Caco-2 (cell line): ENCODE measurements at regions not wholly inside any gene's neighbourhood (a gene's known extent, or its start where the extent isn't known, plus 50 kb on each side); places are given as distances from the start of the nearest gene placed in this dataset.
A peak's percentile ranks its signal among the peaks of the same experiment; 100 is the strongest.

Source experiments
- BruUV-seq: library from RNA; stranded (reverse); fragments of 400-500 nt; replicated peaks from 2 replicates; lab custom pipeline; 2021; lab: Mats Ljungman, UMichigan
- CTCF ChIA-PET: fragments of 300-600 bp; sonication (Branson Sonifier 250); formaldehyde crosslinking; loops from one replicate; lab custom pipeline; 2022; ENCODE audit warnings: antibody characterized with exemption; lab: Charles Lee
- POLR2A ChIA-PET: fragments of 300-600 bp; sonication (Branson Sonifier 250); formaldehyde crosslinking; loops from one replicate; lab custom pipeline; 2022; ENCODE audit warnings: antibody characterized with exemption; lab: Charles Lee
- DNase-seq, 2 experiments: peaks; one replicate each; pipeline versions ENCODE4 v3.0.0 to v3.0.0-alpha.2; 2020 to 2022
- H3K27me3 ChIP-seq: replicated peaks from 2 replicates; pipeline ENCODE4 v1.6.0; 2011; ENCODE audit warnings: low read length; ENCODE audit not compliant: control insufficient read depth, insufficient read depth
- H3K36me3 ChIP-seq: 2 replicates; pipeline ENCODE4 v1.5.1; 2011; ENCODE audit warnings: low read length; ENCODE audit not compliant: control insufficient read depth, insufficient read depth
- H3K4me1 ChIP-seq: fragments of 250-450 bp; sonication (Bioruptor Pico); 2 replicates; pipeline ENCODE4 v1.5.1; 2020; ENCODE audit warnings: mild to moderate bottlenecking
- H3K4me3 ChIP-seq: 2 replicates; pipeline ENCODE4 v1.5.1; 2011; ENCODE audit warnings: low read depth, mild to moderate bottlenecking, control low read depth, low read length
- H3K9me3 ChIP-seq: fragments of 250-450 bp; sonication (Bioruptor Pico); 2 replicates; pipeline ENCODE4 v1.5.1; 2020; ENCODE audit warnings: mild to moderate bottlenecking, moderate library complexity
- H3K27ac Mint-ChIP-seq: one replicate; pipeline ENCODE4 v1.8.0; 2022; ENCODE audit warnings: mixed read lengths; ENCODE audit not compliant: unreplicated experiment
- H3K27me3 Mint-ChIP-seq: one replicate; pipeline ENCODE4 v1.8.0; 2022; ENCODE audit warnings: mixed read lengths; ENCODE audit not compliant: insufficient read depth, unreplicated experiment
- H3K36me3 Mint-ChIP-seq: one replicate; pipeline ENCODE4 v1.8.0; 2022; ENCODE audit warnings: mild to moderate bottlenecking, mixed read lengths; ENCODE audit not compliant: insufficient read depth, unreplicated experiment
- H3K4me1 Mint-ChIP-seq: one replicate; pipeline ENCODE4 v1.8.0; 2022; ENCODE audit warnings: low read depth, mixed read lengths; ENCODE audit not compliant: unreplicated experiment
- H3K4me3 Mint-ChIP-seq: one replicate; pipeline ENCODE4 v1.8.0; 2022; ENCODE audit warnings: mild to moderate bottlenecking, moderate library complexity, mixed read lengths; ENCODE audit not compliant: unreplicated experiment
- H3K9me3 Mint-ChIP-seq: one replicate; pipeline ENCODE4 v1.8.0; 2022; ENCODE audit warnings: mixed read lengths; ENCODE audit not compliant: unreplicated experiment
- CTCF ChIP-seq, 2 experiments: fragments of 200-600 bp in 1 of 2; IDR thresholded peaks; 1 replicate in 1 of 2; 2 replicates in 1 of 2; pipeline versions ENCODE4 v1.5.1 to v1.8.0; 2011 to 2022; ENCODE audit warnings: antibody characterized with exemption in 1 of 2, control low read depth in 1 of 2, inconsistent platforms in 1 of 2, low read depth in 1 of 2, low read length in 1 of 2, mild to moderate bottlenecking in 1 of 2, moderate library complexity in 1 of 2; ENCODE audit not compliant: insufficient read depth in 1 of 2, severe bottlenecking in 1 of 2, unreplicated experiment in 1 of 2
- intact Hi-C: fragments of 100-400 bp; cut with micrococcal nuclease; formaldehyde crosslinking; loops from one replicate; pipeline ENCODE4 v1.10.0; 2022; ENCODE audit not compliant: unreplicated experiment

DNA sequence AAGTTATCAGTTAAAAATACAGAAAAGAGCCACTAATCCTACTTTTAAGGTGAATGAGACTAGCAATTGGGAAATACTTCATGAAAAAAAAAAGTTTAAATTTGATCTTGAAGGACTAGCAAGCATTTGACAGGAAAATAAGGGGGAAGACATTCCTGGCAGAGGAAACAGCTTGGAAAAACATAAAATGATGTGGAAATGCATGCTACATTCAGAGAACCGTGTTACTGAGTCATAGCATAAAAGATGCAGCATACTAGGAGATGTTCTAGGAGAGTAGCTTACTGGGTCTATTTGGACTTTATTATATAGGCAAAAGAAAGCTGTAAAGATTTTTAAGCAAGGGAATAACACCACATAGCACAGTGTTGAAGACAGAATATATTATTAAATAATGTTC lies 108.6 kb upstream of the COL1A2 start:
- Histone ChIP-seq H3K27me3 (peaks cover 2% of the 10 kb centered on the region), H3K4me1 (no peaks in the 10 kb centered on the region), H3K4me3 (no peak overlapping the region), H3K9me3 (no peaks in the 10 kb centered on the region), H3K36me3 (no peaks in the 10 kb centered on the region)
- intact Hi-C loops, result loop anchor here (5.0 kb wide), 2 partner anchors 761 to 961 kb away; no protein-coding TSS in a partner anchor
- no peaks in the 10 kb centered on the region for H3K9me3 Mint-ChIP-seq
- no peak for DNase-seq
- no peaks in the 10 kb centered on the region for H3K36me3 Mint-ChIP-seq
- no peak for TF ChIP-seq CTCF (IDR thresholded peaks at IDR 0.05; ENCODE audit: insufficient read depth in 1 of 2, low read depth in 1 of 2, low read length in 1 of 2, severe bottlenecking in 1 of 2, unreplicated experiment in 1 of 2)
- ChIA-PET CTCF (interaction anchor here (1.4 kb wide), 1 partner anchor 109 kb away, joined by 6 read pairs; no protein-coding TSS in a partner anchor), POLR2A (no interaction called here)
- H3K27ac Mint-ChIP-seq, result no peak overlapping the region
- no peak overlapping the region for H3K4me3 Mint-ChIP-seq
- no TSS peak for BruUV-seq
- no peaks in the 10 kb centered on the region for H3K4me1 Mint-ChIP-seq
- H3K27me3 Mint-ChIP-seq, result peaks cover 14% of the 10 kb centered on the region

DNA sequence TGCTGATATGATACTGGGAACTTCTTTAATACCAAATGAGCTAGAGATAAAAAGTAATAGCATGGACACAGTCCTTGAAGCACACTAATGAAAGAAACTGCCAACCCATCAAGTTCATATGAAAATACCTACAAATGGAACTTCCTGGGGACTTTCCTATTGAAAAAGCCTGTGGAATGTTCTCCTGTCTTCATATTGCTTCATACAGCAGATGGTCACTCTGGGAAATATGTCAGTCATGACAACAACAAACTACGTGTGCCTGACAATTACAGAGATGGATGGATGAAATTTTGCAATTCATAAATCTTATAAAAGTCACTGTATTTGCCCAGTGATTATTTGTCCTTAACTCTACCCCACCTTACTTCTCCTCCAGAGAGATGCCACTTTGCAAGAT lies 106.6 kb upstream of the COL1A2 start:
- CTCF ChIA-PET, result interaction anchor here (1.2 kb wide), 1 partner anchor 98 kb away, joined by 3 read pairs; no protein-coding TSS in a partner anchor
- Mint-ChIP-seq H3K27me3 (peaks cover 16% of the 10 kb centered on the region), H3K36me3 (no peaks in the 10 kb centered on the region), H3K4me3 (no peak overlapping the region), H3K9me3 (no peaks in the 10 kb centered on the region), H3K27ac (no peak overlapping the region), H3K4me1 (no peaks in the 10 kb centered on the region)
- intact Hi-C loops, result loop anchor here (5.0 kb wide), 2 partner anchors 759 to 959 kb away; no protein-coding TSS in a partner anchor
- no peak overlapping the region for H3K4me3 ChIP-seq
- no peaks in the 10 kb centered on the region for H3K36me3 ChIP-seq
- no peak for DNase-seq
- no peaks in the 10 kb centered on the region for H3K27me3 ChIP-seq
- no peaks in the 10 kb centered on the region for H3K4me1 ChIP-seq
- POLR2A ChIA-PET, result no interaction called here
- BruUV-seq, result no TSS peak
- H3K9me3 ChIP-seq, result no peaks in the 10 kb centered on the region
- no peak for TF ChIP-seq CTCF (IDR thresholded peaks at IDR 0.05; ENCODE audit: insufficient read depth in 1 of 2, low read depth in 1 of 2, low read length in 1 of 2, severe bottlenecking in 1 of 2, unreplicated experiment in 1 of 2)

- peak; percentile 89 to 98 for TF ChIP-seq CTCF (IDR thresholded peaks at IDR 0.05; ENCODE audit: insufficient read depth in 1 of 2, low read depth in 1 of 2, low read length in 1 of 2, severe bottlenecking in 1 of 2, unreplicated experiment in 1 of 2)
- Mint-ChIP-seq H3K27me3 (peaks cover 16% of the 10 kb centered on the region), H3K36me3 (no peaks in the 10 kb centered on the region), H3K9me3 (no peaks in the 10 kb centered on the region), H3K4me3 (no peak overlapping the region), H3K27ac (no peak overlapping the region), H3K4me1 (no peaks in the 10 kb centered on the region)
- intact Hi-C loops, result loop anchor here (1.0 to 5.0 kb wide), 4 partner anchors 106 to 958 kb away; no protein-coding TSS in a partner anchor
- ChIA-PET CTCF (interaction anchor here (0.6 to 1.9 kb wide), 11 partner anchors 8 to 758 kb away, joined by 3 to 36 read pairs (median 5); partner anchors contain the start of gene COL1A2), POLR2A (no interaction called here)
- H3K4me3 ChIP-seq, result no peak overlapping the region
- H3K36me3 ChIP-seq, result no peaks in the 10 kb centered on the region
- H3K9me3 ChIP-seq, result no peaks in the 10 kb centered on the region
- no peaks in the 10 kb centered on the region for H3K4me1 ChIP-seq
- no peaks in the 10 kb centered on the region for H3K27me3 ChIP-seq
- DNase-seq, result peak; percentile 78 to 80
- BruUV-seq, result no TSS peak
Observed at GRCh38 chr7:94289071-94289470, 105.6 kb upstream of the COL1A2 start.
